ENCODE measurements at regions not wholly inside any gene's neighbourhood (a gene's known extent, or its start where the extent isn't known, plus 50 kb on each side); places are given as distances from the start of the nearest gene placed in this dataset.

DNA sequence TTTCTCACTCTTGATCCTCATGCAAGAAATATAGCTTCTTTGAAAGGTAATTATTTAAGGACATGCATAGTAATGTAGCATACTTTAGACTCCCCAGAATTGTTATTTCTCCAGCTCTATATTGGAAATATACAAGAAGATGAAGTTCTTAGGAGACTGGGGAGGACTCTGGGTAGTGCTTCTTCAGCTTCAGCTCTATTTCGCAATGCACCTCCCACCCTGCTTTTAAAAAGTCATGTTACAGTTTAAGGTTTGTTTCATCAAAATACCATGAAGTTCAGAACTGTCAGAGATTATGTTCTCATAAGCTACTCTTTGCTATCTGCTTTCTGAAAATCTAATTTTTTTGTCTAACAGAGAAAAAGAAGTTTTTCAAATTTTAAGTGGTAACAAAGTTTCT lies 586.2 kb upstream of the ADGRL4 start:
- Histone ChIP-seq H3K4me3 (no peak overlapping the region), H3K9me3 (no peaks in the 10 kb centered on the region), H3K36me3 (no peaks in the 10 kb centered on the region), H3K27ac (no peak overlapping the region), H3K4me1 (no peaks in the 10 kb centered on the region), H3K27me3 (no peaks in the 10 kb centered on the region)
- intact Hi-C loops (cut with DNase I; ENCODE audit: low total_unique reads), result no loop called here
- TF ChIP-seq, protein P1, sequence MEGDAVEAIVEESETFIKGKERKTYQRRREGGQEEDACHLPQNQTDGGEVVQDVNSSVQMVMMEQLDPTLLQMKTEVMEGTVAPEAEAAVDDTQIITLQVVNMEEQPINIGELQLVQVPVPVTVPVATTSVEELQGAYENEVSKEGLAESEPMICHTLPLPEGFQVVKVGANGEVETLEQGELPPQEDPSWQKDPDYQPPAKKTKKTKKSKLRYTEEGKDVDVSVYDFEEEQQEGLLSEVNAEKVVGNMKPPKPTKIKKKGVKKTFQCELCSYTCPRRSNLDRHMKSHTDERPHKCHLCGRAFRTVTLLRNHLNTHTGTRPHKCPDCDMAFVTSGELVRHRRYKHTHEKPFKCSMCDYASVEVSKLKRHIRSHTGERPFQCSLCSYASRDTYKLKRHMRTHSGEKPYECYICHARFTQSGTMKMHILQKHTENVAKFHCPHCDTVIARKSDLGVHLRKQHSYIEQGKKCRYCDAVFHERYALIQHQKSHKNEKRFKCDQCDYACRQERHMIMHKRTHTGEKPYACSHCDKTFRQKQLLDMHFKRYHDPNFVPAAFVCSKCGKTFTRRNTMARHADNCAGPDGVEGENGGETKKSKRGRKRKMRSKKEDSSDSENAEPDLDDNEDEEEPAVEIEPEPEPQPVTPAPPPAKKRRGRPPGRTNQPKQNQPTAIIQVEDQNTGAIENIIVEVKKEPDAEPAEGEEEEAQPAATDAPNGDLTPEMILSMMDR (IDR thresholded peaks at IDR 0.05), result no peak
- no peak for DNase-seq

DNA sequence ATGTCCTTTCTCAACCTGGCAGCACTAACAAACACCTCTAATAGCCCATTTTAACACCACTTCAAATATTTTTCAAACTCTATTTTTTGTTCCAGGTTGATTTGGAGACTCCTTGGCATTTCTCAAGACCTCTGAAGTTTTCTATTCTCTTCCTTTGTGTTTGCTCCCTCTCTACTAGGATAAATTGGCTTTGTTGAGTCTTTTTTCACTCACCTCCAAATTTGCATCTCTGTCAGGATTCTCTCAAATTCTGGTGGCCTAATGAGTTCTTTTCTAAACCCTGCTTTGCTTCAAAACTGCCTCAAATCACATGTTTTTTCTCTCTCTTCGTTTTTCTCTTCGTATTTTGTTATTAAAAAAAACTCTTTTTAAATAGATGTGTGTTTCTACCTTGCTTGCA lies 582.2 kb upstream of the ADGRL4 start:
- TF ChIP-seq, protein P1 (IDR thresholded peaks at IDR 0.05), result no peak
- intact Hi-C loops (cut with DNase I; ENCODE audit: low total_unique reads), result no loop called here

DNA sequence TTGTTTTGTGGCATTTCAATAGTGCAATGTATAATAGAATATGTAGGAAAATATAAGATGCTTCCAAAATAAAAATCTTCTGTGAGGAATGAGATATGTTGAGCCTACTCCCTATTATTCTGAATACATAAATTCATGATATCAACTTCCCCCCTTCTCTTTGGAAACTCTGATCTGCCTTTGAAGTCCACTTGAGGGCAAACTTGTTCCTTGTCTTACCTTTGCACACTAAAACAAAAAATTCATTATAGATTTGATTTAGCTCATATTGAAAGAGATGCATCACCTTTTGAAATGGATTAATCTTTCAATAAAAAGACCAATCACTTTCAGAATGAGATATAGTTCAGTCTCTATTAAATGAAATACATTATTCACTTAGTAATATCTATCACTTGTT lies 580.7 kb upstream of the ADGRL4 start:
- DNase-seq, result no peak
- Histone ChIP-seq H3K27ac (no peak overlapping the region), H3K4me3 (no peak overlapping the region), H3K9me3 (no peaks in the 10 kb centered on the region), H3K36me3 (no peaks in the 10 kb centered on the region), H3K27me3 (no peaks in the 10 kb centered on the region), H3K4me1 (no peaks in the 10 kb centered on the region)
- TF ChIP-seq, protein P1 (IDR thresholded peaks at IDR 0.05), result no peak
- intact Hi-C loops (cut with DNase I; ENCODE audit: low total_unique reads), result no loop called here

More for the DNA sequence above, 582.2 kb upstream of the ADGRL4 start:
- H3K4me1 ChIP-seq, result no peaks in the 10 kb centered on the region
- H3K27me3 ChIP-seq, result no peaks in the 10 kb centered on the region
- no peak overlapping the region for H3K27ac ChIP-seq
- no peaks in the 10 kb centered on the region for H3K9me3 ChIP-seq
- no peak overlapping the region for H3K4me3 ChIP-seq
- no peak for DNase-seq
- no peaks in the 10 kb centered on the region for H3K36me3 ChIP-seq

DNA sequence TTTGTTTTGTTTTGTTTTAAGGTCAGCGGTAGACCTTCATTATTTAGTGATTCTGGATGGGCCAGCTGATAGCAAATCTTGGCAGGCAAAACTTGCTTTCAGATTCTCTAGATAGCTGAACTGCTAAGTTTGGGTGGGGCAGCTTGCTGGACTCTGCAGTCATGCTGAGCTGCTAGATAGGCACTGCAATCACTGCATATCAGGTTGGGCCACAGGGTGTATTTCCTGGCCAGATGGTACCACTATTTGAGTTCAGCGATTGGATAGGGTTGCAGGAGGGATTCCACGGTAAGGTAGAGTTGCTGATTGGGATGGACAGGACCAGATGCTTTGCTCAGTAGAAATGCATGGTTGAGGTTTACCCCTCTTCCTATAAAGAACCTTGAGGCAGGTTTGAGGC lies 579.3 kb upstream of the ADGRL4 start:
- intact Hi-C loops (cut with DNase I; ENCODE audit: low total_unique reads), result no loop called here
- no peak for DNase-seq
- TF ChIP-seq, protein P1 (IDR thresholded peaks at IDR 0.05), result no peak

DNA sequence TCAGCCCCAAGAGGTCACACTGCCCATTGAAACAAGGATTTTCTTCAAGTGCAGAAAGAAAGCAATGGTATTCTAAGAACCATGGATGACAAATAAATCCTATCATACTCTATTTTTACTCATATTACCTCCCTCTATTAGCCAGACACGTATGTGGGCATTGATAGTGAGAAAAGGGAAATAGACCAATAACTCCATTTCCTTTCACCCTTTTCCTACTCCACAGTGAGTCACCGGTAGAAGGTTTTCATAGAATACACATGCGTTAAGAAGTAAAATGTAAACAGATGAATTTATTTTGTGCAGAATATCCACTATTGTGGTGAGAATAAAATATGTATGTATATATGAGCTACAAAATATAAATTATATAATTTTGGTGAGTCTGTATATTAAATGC lies 568.9 kb upstream of the ADGRL4 start:
- TF ChIP-seq, protein P1 (IDR thresholded peaks at IDR 0.05), result no peak
- Histone ChIP-seq H3K4me1 (no peaks in the 10 kb centered on the region), H3K9me3 (no peaks in the 10 kb centered on the region), H3K27me3 (no peaks in the 10 kb centered on the region), H3K36me3 (no peaks in the 10 kb centered on the region), H3K4me3 (no peak overlapping the region), H3K27ac (no peak overlapping the region)
- DNase-seq, result no peak
- intact Hi-C loops (cut with DNase I; ENCODE audit: low total_unique reads), result no loop called here

More for the DNA sequence above, 579.3 kb upstream of the ADGRL4 start:
- H3K27me3 ChIP-seq, result no peaks in the 10 kb centered on the region
- no peaks in the 10 kb centered on the region for H3K4me1 ChIP-seq
- no peaks in the 10 kb centered on the region for H3K36me3 ChIP-seq
- no peak overlapping the region for H3K27ac ChIP-seq
- H3K9me3 ChIP-seq, result no peaks in the 10 kb centered on the region
- H3K4me3 ChIP-seq, result no peak overlapping the region

DNA sequence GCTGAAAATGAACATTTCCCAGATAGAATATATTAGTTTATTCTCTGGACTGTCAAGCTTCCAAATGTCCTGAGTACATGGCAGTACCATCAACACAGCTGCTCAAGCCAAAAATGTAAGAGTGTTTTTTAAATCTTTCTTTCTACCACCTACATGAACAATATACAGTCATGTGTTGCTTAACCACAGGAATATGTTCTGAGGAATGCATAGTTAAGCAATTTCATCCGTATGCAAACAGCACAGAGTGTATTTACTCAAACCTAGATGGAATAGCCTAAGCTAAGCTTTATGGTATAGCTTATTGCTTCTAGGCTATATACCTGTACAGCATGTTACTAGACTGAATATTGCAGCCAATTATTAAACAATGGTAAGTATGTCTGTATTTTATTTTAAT lies 561.9 kb upstream of the ADGRL4 start:
- Histone ChIP-seq H3K27ac (no peak overlapping the region), H3K9me3 (no peaks in the 10 kb centered on the region), H3K4me1 (no peaks in the 10 kb centered on the region), H3K4me3 (no peak overlapping the region), H3K36me3 (no peaks in the 10 kb centered on the region), H3K27me3 (no peaks in the 10 kb centered on the region)
- intact Hi-C loops (cut with DNase I; ENCODE audit: low total_unique reads), result no loop called here
- DNase-seq, result no peak
- TF ChIP-seq, protein P1 (IDR thresholded peaks at IDR 0.05), result no peak

Measured in tibial artery (tissue), 4 donors.